ENCODE measurements at regions not wholly inside any gene's neighbourhood (a gene's known extent, or its start where the extent isn't known, plus 50 kb on each side); places are given as distances from the start of the nearest gene placed in this dataset.

DNA sequence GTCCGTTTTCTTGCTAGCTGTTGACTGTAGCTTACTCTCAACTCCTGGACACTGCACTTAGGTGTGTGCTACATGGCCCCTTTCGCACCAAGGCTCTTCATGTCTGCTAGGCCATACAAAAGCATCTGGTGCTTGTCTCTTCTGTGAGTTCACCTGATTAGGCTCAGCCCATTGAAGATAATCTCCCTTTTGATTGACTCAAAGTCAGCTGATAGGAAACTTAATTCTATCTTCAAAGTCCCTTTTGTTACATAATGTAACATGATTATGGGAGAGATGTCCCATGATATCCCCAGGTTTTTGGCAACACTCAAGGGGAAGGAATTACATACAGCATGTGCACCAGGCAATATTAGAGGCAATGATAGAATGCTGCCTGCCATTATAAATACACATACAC, 263.0 kb upstream of the JAG1 start:
- DNase-seq (ENCODE audit: extremely low spot score) = no peak
- 92% methylated on average over 2 of the region's 2 CpGs for WGBS
- H3K36me3 ChIP-seq = no peaks in the 10 kb centered on the region
- no peaks in the 10 kb centered on the region for H3K27me3 ChIP-seq
- peaks cover 0 to 6% (median 2%) of the 10 kb centered on the region in 4 donors for H3K4me1 ChIP-seq
- TF ChIP-seq POLR2AphosphoS5 (IDR thresholded peaks at IDR 0.05) = no peak
- TF ChIP-seq EP300 (IDR thresholded peaks at IDR 0.05) = no peak
- TF ChIP-seq POLR2A (IDR thresholded peaks at IDR 0.05; ENCODE audit: low read depth) = no peak
- TF ChIP-seq, protein P1, sequence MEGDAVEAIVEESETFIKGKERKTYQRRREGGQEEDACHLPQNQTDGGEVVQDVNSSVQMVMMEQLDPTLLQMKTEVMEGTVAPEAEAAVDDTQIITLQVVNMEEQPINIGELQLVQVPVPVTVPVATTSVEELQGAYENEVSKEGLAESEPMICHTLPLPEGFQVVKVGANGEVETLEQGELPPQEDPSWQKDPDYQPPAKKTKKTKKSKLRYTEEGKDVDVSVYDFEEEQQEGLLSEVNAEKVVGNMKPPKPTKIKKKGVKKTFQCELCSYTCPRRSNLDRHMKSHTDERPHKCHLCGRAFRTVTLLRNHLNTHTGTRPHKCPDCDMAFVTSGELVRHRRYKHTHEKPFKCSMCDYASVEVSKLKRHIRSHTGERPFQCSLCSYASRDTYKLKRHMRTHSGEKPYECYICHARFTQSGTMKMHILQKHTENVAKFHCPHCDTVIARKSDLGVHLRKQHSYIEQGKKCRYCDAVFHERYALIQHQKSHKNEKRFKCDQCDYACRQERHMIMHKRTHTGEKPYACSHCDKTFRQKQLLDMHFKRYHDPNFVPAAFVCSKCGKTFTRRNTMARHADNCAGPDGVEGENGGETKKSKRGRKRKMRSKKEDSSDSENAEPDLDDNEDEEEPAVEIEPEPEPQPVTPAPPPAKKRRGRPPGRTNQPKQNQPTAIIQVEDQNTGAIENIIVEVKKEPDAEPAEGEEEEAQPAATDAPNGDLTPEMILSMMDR (IDR thresholded peaks at IDR 0.05) = no peak
- H3K9me3 ChIP-seq = no peaks in the 10 kb centered on the region
- H3K27ac ChIP-seq (replicated peaks in 1 of 4) = no peak overlapping the region
- no peak overlapping the region for H3K4me3 ChIP-seq
- intact Hi-C loops (cut with DNase I) = no loop called here

DNA sequence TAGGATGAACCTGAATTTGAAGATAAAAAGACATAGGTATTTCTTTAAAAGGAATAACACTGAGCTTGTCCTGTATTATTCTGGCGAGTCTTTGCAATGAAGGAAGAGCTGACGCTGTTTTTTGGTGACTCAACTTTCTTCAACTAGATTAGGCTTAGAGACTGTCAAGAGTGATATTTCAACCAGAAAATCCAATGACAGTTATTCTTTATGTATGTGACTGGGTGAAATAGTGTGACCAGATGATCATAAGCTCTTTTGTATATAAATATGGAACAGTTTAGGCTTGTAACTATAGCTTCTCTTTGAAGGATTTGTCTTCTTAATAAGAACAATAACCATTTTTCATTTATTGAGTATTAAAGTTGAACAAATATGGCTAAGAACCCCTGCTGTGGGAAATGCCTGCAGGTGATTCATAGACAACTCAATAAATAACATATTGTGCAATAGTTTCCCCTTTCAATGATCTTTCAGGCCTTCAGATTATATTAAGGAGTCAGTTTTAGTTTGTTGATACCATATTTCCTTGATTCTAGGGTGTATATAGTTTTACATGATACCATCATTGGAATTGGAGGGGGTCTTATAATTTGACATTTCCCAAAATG, 265.6 kb upstream of the JAG1 start:
- Histone ChIP-seq H3K4me3 (no peak overlapping the region), H3K27ac (replicated peaks in 1 of 4) (no peak overlapping the region), H3K36me3 (no peaks in the 10 kb centered on the region), H3K9me3 (no peaks in the 10 kb centered on the region), H3K4me1 (peaks cover 0 to 6% (median 2%) of the 10 kb centered on the region in 4 donors), H3K27me3 (no peaks in the 10 kb centered on the region)
- intact Hi-C loops (cut with DNase I) = no loop called here
- no peak for DNase-seq (ENCODE audit: extremely low spot score)
- 94% methylated on average over 2 of the region's 2 CpGs for WGBS
- TF ChIP-seq EP300 (IDR thresholded peaks at IDR 0.05) = no peak

DNA sequence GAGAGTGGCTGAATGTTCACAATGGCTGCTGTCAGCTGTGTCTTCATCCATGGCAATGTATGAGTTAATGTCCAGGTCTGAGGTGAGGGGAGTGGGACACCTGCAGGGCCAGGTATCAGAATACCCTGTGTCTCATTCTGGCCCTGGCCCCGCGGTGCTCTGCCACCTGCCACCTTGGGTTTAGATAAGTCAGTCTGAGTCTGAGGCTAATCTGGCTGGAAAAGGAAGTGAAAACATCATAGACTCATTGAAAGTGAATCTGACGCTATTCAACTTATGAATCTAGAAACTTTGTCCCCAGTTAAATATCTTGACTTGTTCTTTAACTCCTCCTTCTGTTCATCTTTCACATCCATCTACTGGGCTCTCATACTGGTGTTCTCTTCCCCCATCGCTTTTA, 267.1 kb upstream of the JAG1 start:
- DNase-seq (ENCODE audit: extremely low spot score) = no peak
- intact Hi-C loops (cut with DNase I) = no loop called here
- TF ChIP-seq, protein P1 (IDR thresholded peaks at IDR 0.05) = no peak
- TF ChIP-seq POLR2A (IDR thresholded peaks at IDR 0.05; ENCODE audit: low read depth) (no peak), EP300 (IDR thresholded peaks at IDR 0.05) (no peak), POLR2AphosphoS5 (IDR thresholded peaks at IDR 0.05) (no peak)
- Histone ChIP-seq H3K36me3 (no peaks in the 10 kb centered on the region), H3K4me3 (no peak overlapping the region), H3K27ac (replicated peaks in 1 of 4) (no peak overlapping the region), H3K4me1 (peaks cover 0 to 4% (median 2%) of the 10 kb centered on the region in 4 donors), H3K9me3 (no peaks in the 10 kb centered on the region), H3K27me3 (no peaks in the 10 kb centered on the region)
- WGBS = 91% methylated on average over 4 of the region's 4 CpGs

DNA sequence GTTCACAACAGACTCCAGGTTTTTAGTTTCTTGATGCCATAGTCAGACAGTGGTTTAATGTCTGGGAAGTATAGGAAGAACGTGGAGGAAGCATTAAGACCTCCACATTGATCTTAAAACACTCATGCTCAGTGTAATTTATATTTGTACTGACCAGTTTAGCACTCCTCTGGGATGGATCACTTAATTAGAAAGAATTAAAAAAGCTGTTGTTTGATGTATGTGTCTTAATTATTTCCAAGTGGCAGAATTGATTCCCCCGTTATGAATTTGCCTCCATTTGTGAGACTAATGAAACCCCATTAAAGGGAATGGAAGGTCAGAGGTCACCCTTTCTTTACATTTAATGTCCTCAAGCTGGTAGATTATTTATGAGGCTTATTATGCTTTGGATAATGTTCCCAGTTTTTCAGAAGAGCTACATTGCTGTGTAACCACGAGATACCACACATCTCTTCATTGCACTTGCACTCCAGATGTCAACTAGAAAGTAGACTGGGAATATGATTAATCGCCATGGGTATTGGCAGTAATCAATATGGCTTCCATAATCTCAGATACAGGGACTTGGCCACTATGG, 270.0 kb upstream of the JAG1 start:
- Histone ChIP-seq H3K4me1 (no peaks in the 10 kb centered on the region), H3K4me3 (no peak overlapping the region), H3K27me3 (no peaks in the 10 kb centered on the region), H3K27ac (replicated peaks in 1 of 4) (no peak overlapping the region), H3K9me3 (no peaks in the 10 kb centered on the region), H3K36me3 (no peaks in the 10 kb centered on the region)
- DNase-seq (ENCODE audit: extremely low spot score) = no peak
- WGBS = 61% methylated on average over 4 of the region's 4 CpGs
- intact Hi-C loops (cut with DNase I) = no loop called here
- TF ChIP-seq EP300 (IDR thresholded peaks at IDR 0.05) (no peak), POLR2A (IDR thresholded peaks at IDR 0.05; ENCODE audit: low read depth) (no peak), POLR2AphosphoS5 (IDR thresholded peaks at IDR 0.05) (no peak)
- TF ChIP-seq, protein P1 (IDR thresholded peaks at IDR 0.05) = no peak

DNA sequence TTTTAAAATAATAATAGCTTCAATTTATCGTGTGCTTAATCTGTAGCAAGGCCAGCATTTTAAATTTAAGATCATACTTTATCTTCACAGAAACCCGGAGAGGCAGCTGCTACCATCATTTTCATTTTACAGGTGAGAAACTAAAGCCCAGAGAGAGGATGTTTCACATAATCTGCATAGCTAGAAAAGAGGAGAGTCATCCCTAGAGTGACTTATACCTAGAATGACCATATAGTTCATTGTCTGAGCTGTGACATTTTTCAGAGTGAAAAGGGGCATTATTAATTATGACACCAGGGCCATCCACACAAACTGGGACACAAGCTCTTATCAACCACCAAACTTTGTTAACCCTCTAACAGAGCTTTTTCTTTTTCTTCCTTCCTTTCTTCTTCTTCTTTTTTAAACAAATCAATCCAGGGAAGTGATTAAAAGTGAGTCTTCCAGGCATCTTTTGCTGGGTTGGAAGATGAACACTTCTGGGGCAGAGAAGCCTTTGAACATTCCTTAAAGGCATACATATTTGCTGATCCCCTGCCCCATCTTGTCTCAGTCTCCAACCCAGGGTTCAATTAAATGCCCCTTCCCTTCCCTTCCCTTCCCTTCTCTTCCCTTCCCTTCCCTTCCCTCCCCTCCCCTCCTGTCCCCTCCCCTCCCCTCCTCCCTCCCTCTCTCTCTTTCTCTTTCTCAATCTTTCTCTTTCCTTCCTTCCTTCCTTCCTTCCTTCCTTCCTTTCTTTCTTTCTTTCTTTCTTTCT, 272.5 kb upstream of the JAG1 start:
- TF ChIP-seq, protein P1 (IDR thresholded peaks at IDR 0.05) = no peak
- TF ChIP-seq POLR2A (IDR thresholded peaks at IDR 0.05; ENCODE audit: low read depth) = no peak
- TF ChIP-seq EP300 (IDR thresholded peaks at IDR 0.05) = no peak
- TF ChIP-seq POLR2AphosphoS5 (IDR thresholded peaks at IDR 0.05) = no peak
- intact Hi-C loops (cut with DNase I) = no loop called here
- H3K4me1 ChIP-seq = no peaks in the 10 kb centered on the region
- H3K4me3 ChIP-seq = no peak overlapping the region
- 48% methylated on average over 2 of the region's 2 CpGs for WGBS
- no peak overlapping the region for H3K27ac ChIP-seq (replicated peaks in 1 of 4)
- H3K9me3 ChIP-seq = no peaks in the 10 kb centered on the region
- no peaks in the 10 kb centered on the region for H3K36me3 ChIP-seq
- DNase-seq (ENCODE audit: extremely low spot score) = no peak
- H3K27me3 ChIP-seq = no peaks in the 10 kb centered on the region
